Upper lobe of right lung (tissue), 1 donor: ENCODE measurements at regions not wholly inside any gene's neighbourhood (a gene's known extent, or its start where the extent isn't known, plus 50 kb on each side); places are given as distances from the start of the nearest gene placed in this dataset.

Source experiments
- ATAC-seq: fragments of 200-7000 bp; cut with Tn5 transposase; one replicate; pipeline ENCODE4 v1.9.1; 2020; ENCODE audit warnings: mild to moderate bottlenecking, moderate library complexity
- DNase-seq: peaks from one replicate; pipeline ENCODE4 v3.0.0-alpha.2; 2020
- H3K27ac ChIP-seq: fragments of 200-600 bp; one replicate; pipeline ENCODE4 v1.8.0; 2022
- H3K27me3 ChIP-seq: fragments of 200-600 bp; one replicate; pipeline ENCODE4 v1.8.0; 2022; ENCODE audit warnings: mild to moderate bottlenecking
- H3K36me3 ChIP-seq: fragments of 200-600 bp; one replicate; pipeline ENCODE4 v1.8.0; 2022
- H3K4me1 ChIP-seq: fragments of 200-600 bp; one replicate; pipeline ENCODE4 v1.8.0; 2022
- H3K4me3 ChIP-seq: fragments of 200-600 bp; one replicate; pipeline ENCODE4 v1.8.0; 2022; ENCODE audit warnings: mild to moderate bottlenecking
- H3K9me3 ChIP-seq: fragments of 200-600 bp; one replicate; pipeline ENCODE4 v1.8.0; 2022
- CTCF ChIP-seq: fragments of 200-600 bp; IDR thresholded peaks from one replicate; pipeline ENCODE4 v1.8.0; 2022; ENCODE audit warnings: antibody characterized with exemption
- intact Hi-C: fragments of 100-400 bp; cut with DNase I; formaldehyde crosslinking; loops from one replicate; pipeline ENCODE4 v1.11.0; 2022
- donor health status: DM: no; HTN: yes; CAD: no; lungs with severe emphysema.

DNA sequence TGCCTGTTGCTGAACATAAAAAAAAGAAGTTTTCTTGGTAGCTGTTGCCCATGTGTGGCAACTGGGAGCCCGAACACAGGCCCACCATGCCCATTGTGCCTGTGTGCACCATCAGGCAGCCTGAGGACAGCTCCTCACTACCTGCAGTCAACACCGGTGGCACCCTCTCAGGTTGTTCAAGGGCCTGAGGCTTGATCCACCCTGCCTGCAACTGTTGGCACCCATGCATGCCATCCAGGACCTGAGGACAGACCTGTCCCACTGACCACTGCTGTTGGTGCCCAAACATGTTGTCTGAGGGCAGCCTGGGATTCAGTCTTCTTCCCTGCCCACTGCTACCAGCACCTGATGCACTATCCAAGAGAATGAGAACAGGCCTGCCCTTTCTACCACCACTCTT, 661.1 kb upstream of the ZNF804A start:
- H3K9me3 ChIP-seq = no peaks in the 10 kb centered on the region
- no peaks in the 10 kb centered on the region for H3K36me3 ChIP-seq
- TF ChIP-seq CTCF = no peak
- DNase-seq (no peak), ATAC-seq (no peak)
- intact Hi-C loops = no loop called here
- H3K4me3 ChIP-seq = no peak overlapping the region
- no peak overlapping the region for H3K27ac ChIP-seq
- no peaks in the 10 kb centered on the region for H3K4me1 ChIP-seq
- H3K27me3 ChIP-seq = no peaks in the 10 kb centered on the region

GRCh38 chr2:183946193-183946592, 652.1 kb upstream of the ZNF804A start:
- ATAC-seq (no peak), DNase-seq (no peak)
- no peaks in the 10 kb centered on the region for H3K36me3 ChIP-seq
- H3K27ac ChIP-seq = no peak overlapping the region
- H3K4me3 ChIP-seq = no peak overlapping the region
- intact Hi-C loops = no loop called here
- no peaks in the 10 kb centered on the region for H3K9me3 ChIP-seq
- H3K4me1 ChIP-seq = no peaks in the 10 kb centered on the region
- no peaks in the 10 kb centered on the region for H3K27me3 ChIP-seq
- no peak for TF ChIP-seq CTCF

- no peaks in the 10 kb centered on the region for H3K36me3 ChIP-seq
- no peaks in the 10 kb centered on the region for H3K9me3 ChIP-seq
- no peak overlapping the region for H3K4me3 ChIP-seq
- DNase-seq (no peak), ATAC-seq (no peak)
- intact Hi-C loops = no loop called here
- H3K4me1 ChIP-seq = no peaks in the 10 kb centered on the region
- no peak for TF ChIP-seq CTCF
- H3K27me3 ChIP-seq = no peaks in the 10 kb centered on the region
- H3K27ac ChIP-seq = no peak overlapping the region
Measured at GRCh38 chr2:183948861-183949260, 649.5 kb upstream of the ZNF804A start.

DNA sequence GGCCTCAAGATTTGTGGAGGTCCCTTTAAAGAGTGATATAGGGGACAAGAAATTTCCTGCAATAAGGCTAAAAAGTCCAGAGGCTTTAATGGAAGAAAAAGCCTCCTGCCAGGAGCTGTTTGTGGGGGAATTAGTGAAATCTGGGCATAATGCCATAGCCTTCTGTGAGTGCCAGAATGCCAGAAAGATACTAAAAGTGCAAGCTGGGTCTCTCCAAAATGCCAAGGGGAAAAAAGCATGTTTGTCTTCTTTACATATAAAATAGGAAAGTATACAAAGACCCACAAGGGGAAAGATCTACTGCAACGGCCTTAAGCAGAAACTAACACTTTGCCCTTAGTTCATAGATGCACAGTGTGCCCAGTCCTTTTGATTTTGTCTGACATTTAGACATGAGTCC, 647.7 kb upstream of the ZNF804A start:
- Histone ChIP-seq H3K4me3 (no peak overlapping the region), H3K27ac (no peak overlapping the region), H3K4me1 (no peaks in the 10 kb centered on the region), H3K36me3 (no peaks in the 10 kb centered on the region), H3K9me3 (no peaks in the 10 kb centered on the region), H3K27me3 (no peaks in the 10 kb centered on the region)
- intact Hi-C loops = no loop called here
- DNase-seq (no peak), ATAC-seq (no peak)
- no peak for TF ChIP-seq CTCF

GRCh38 chr2:183951630-183952029, 646.7 kb upstream of the ZNF804A start:
- ATAC-seq = no peak
- Histone ChIP-seq H3K27ac (no peak overlapping the region), H3K27me3 (no peaks in the 10 kb centered on the region), H3K9me3 (no peaks in the 10 kb centered on the region), H3K4me1 (no peaks in the 10 kb centered on the region), H3K4me3 (no peak overlapping the region), H3K36me3 (no peaks in the 10 kb centered on the region)
- intact Hi-C loops = no loop called here
- no peak for TF ChIP-seq CTCF
- no peak for DNase-seq

- Histone ChIP-seq H3K9me3 (no peaks in the 10 kb centered on the region), H3K4me3 (no peak overlapping the region), H3K36me3 (no peaks in the 10 kb centered on the region), H3K4me1 (no peaks in the 10 kb centered on the region), H3K27me3 (no peaks in the 10 kb centered on the region), H3K27ac (no peak overlapping the region)
- TF ChIP-seq CTCF = no peak
- intact Hi-C loops = no loop called here
- ATAC-seq (no peak), DNase-seq (no peak)
Measured at GRCh38 chr2:183952741-183953140, 645.6 kb upstream of the ZNF804A start.
